Myocyte (in vitro differentiated cells): ENCODE measurements at regions not wholly inside any gene's neighbourhood (a gene's known extent, or its start where the extent isn't known, plus 50 kb on each side); places are given as distances from the start of the nearest gene placed in this dataset.

Source experiments
- DNase-seq: peaks from one replicate; pipeline ENCODE4 v3.0.0-alpha.2; 2012; ENCODE audit warnings: low read depth

GRCh38 chr15:91795235-91795634, 58.3 kb upstream of the SLCO3A1 start:
- no peak for DNase-seq

DNA sequence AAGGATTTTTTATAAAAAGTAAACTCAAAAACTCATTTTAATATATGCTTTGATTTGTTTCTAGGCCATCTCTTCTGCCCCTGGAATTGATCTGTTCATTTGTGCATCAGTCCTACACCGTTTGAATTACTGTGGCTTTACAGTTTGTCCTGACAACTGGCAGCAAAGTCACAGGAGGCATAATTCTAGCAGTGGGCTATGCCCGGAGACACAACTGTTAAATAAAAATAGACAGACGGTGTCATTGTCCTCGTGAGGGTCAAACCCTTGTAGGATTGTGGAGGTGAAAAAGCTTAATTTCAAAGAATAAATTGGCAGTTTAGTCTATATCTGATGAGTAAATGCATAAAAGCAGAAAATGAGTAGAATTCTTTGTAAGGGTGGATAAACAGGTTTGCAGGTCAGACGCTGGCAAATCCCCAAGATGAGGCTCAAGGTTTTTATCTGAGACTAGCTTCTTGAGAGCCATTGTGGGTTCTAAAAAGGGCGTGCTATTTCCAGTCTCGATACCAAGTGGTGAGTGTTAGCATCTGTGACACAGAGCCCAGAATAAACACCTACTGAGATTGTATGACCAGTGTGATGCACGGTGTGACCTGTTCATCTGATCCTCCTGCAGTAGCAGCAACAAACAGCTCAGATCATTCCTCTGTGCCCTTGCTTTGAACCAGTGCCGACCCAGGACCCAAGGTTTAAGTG, 51.5 kb upstream of the SLCO3A1 start:
- peak; percentile 26 for DNase-seq

DNA sequence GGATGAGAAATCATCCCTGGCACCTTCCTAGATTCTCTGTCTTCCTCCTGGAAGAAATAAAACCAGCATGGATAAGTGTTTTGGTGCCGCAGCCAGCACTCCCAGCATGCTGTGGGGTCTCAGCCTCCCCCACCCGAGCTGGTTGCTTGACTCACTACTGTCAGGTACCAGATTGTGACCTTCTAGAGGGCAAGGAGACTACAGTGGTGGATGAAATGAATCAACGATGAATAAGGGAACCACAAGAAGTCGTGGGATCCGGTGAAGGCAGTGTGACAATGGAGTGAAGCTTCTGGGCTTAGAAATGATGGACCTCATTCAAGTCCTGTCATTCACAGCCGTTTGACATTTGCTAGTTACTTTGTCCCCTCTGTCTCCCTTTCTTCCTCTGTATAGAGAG, 50.2 kb upstream of the SLCO3A1 start:
- DNase-seq = no peak
